HFF-Myc (cell line): ENCODE measurements at regions not wholly inside any gene's neighbourhood (a gene's known extent, or its start where the extent isn't known, plus 50 kb on each side); places are given as distances from the start of the nearest gene placed in this dataset.

Experiments
- DNase-seq: peaks from one replicate; pipeline ENCODE4 v3.0.0-alpha.2; 2011; ENCODE audit warnings: low read depth; ENCODE audit errors: extremely low read depth
- H3K4me3 ChIP-seq: replicated peaks from 2 replicates; pipeline ENCODE4 v1.5.1; 2011; ENCODE audit warnings: low read depth, mild to moderate bottlenecking, control low read depth, low read length
- TF ChIP-seq, protein P1 (sequence below): IDR thresholded peaks from 2 replicates; pipeline ENCODE4 v1.5.1; 2012; ENCODE audit warnings: mild to moderate bottlenecking, low read depth, low read length, control low read depth; ENCODE audit errors: missing control alignments

DNA sequence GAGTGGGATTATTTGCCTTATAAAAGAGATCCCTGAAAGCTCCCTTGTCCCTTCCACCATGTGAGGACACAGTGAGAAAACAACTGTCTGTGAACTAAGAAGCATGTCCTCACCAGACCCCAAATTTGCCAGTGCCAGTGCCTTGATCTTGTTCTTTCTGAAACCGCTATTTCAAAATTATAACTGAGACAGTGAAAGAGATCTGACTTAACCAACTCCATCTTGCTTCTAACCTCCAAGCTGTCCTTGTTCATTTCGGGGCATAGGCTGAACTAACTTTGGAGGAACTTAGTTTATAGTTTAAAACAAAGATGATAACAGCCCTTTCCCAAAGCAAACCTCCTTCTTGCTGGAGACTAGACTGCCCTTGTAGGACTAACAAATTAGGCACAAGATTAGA, 563.9 kb downstream of the ADCYAP1 start:
- TF ChIP-seq, protein P1, sequence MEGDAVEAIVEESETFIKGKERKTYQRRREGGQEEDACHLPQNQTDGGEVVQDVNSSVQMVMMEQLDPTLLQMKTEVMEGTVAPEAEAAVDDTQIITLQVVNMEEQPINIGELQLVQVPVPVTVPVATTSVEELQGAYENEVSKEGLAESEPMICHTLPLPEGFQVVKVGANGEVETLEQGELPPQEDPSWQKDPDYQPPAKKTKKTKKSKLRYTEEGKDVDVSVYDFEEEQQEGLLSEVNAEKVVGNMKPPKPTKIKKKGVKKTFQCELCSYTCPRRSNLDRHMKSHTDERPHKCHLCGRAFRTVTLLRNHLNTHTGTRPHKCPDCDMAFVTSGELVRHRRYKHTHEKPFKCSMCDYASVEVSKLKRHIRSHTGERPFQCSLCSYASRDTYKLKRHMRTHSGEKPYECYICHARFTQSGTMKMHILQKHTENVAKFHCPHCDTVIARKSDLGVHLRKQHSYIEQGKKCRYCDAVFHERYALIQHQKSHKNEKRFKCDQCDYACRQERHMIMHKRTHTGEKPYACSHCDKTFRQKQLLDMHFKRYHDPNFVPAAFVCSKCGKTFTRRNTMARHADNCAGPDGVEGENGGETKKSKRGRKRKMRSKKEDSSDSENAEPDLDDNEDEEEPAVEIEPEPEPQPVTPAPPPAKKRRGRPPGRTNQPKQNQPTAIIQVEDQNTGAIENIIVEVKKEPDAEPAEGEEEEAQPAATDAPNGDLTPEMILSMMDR = no peak
- H3K4me3 ChIP-seq = no peak overlapping the region
- no peak for DNase-seq

DNA sequence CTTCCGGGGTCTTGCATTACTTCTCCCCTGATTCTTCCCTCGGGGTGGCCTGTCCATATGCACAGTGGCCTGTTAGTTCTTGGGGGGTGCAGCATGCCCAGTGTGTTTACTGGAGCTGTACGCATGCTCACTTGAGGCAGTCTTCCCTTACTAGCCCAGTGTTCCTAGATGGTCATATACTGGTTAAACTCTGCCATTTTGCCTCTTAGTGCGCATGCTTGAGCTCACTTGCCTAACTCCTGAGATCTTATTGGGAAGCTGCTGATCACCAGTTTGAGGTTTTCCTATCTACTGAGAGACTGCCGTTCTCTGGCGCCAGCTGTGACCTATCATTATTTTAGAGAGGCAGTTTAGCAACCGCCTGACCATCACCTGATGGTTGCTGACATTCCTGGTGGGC, 571.2 kb downstream of the ADCYAP1 start:
- TF ChIP-seq, protein P1 = no peak
- DNase-seq = no peak
- no peak overlapping the region for H3K4me3 ChIP-seq

DNA sequence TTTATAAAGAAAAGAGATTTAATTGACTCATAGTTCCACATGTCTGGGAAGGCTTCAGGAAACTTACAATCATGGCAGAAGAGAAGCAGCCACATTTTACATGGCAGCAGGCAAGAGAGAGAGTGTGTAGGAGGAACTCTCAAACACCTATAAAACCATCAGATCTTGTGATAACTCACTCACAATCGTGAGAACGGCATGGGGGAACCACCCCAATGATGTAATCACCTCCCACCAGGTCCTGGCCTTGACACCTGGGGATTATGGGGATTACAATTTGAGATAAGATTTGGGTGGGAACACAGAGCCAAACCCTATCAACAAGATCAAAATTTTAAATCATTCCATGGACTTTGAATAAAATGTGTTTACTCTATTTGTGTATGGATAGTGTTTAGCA, 575.6 kb downstream of the ADCYAP1 start:
- DNase-seq = no peak
- TF ChIP-seq, protein P1 = no peak
- no peak overlapping the region for H3K4me3 ChIP-seq

DNA sequence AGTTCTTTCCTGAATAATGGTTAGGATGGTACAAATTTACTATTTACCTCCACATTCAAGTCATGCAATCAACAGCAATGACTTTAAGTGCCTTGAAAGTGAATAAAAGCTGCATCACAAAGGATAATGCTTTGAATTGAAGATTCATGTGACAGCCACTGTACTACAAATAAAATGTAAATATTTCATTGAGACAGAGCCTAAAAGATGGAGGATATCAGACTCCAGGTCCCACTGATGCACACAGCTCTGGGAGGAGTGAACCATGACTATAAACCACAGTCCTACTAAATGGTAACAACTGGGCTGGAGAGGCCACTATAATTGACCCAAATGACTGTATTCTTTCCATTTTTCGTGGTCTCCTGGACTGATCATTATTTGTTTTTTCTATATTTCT, 576.9 kb downstream of the ADCYAP1 start:
- no peak overlapping the region for H3K4me3 ChIP-seq
- TF ChIP-seq, protein P1 = no peak
- no peak for DNase-seq

DNA sequence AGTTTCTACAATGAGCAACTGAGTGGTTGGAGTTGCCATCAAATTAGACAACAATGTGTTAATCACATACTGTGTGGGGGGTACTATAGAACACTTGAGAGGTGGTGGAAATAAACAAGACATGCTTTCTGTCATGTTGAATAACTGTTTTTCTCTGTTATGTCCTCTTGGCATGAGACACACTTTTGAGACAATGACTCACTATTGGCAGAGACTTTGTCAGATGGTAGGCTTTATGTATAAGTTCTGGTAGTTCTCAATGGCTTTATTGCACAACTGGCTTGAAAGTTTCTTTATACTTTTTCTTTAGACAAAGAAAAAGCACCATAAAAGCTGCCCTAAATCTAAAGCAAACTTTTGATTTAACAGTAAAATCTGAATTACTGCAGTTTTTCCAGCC, 578.7 kb downstream of the ADCYAP1 start:
- no peak overlapping the region for H3K4me3 ChIP-seq
- TF ChIP-seq, protein P1 = no peak
- no peak for DNase-seq

DNA sequence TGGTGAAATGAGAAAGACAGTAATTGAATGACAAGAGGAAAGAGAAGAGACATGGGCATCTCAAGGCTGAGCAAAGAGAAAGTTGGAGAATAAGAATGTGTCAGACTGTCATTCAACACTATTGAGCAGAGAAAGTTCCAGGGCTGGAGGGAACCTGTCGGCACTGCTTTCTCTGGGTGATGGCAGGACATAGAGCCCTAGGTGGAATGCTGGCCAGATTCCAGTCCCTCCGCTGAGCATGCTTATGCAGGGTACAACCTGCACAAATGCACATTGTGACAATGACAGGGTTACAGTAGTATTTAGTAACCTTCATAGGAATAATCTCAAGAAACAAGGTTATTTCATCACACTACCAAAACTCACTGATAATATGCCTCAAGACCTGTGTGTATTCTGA, 582.8 kb downstream of the ADCYAP1 start:
- no peak for DNase-seq
- H3K4me3 ChIP-seq = no peak overlapping the region
- TF ChIP-seq, protein P1 = no peak

DNA sequence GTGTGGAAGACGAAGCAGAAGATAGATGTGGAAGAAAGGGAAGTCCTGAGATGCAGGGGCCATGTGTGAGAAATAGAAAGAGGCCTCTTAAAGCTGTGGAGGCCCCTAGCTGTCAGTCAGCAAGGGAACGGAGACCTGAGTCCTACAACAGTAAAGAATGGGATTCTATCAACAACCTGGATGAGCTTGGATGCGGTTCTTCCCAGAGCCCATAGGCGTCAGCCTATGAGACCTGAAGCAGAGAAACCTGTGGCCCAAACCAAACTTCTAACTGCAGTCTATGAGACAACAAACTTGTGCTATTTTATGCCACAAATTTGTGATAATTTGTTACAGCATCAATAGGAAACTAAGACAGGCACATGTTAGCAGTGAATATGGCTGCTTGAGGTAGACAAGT, 583.7 kb downstream of the ADCYAP1 start:
- TF ChIP-seq, protein P1 = no peak
- H3K4me3 ChIP-seq = no peak overlapping the region
- DNase-seq = no peak
